HEK293 (cell line): ENCODE measurements at regions not wholly inside any gene's neighbourhood (a gene's known extent, or its start where the extent isn't known, plus 50 kb on each side); places are given as distances from the start of the nearest gene placed in this dataset.

Experiments used
- CTCF ChIA-PET: fragments of 350-600 bp; formaldehyde crosslinking; extraction: SDS; loops from one replicate; lab custom pipeline; 2021; ENCODE audit warnings: antibody characterized with exemption; lab: Yijun Ruan, JAX
- POLR2A ChIA-PET: fragments of 300-600 bp; formaldehyde crosslinking; extraction: SDS; loops from one replicate; lab custom pipeline; 2020; ENCODE audit warnings: antibody characterized with exemption, inconsistent platforms; lab: Yijun Ruan, JAX
- H3K27ac ChIP-seq: fragments of 200-500 bp; sonication (Bioruptor generic); 2 replicates; pipeline ENCODE4 v1.5.1; 2014; ENCODE audit warnings: low read depth, low read length, control low read depth, inconsistent platforms; ENCODE audit errors: extremely low read depth
- H3K36me3 ChIP-seq, 2 experiments: fragments of 200-500 bp in 1 of 2; sonication (Bioruptor generic) in 1 of 2; 1 replicate in 1 of 2; 2 replicates in 1 of 2; pipeline ENCODE4 v1.5.1; 2014 to 2017; ENCODE audit warnings: inconsistent platforms in 2 of 2, low read length in 2 of 2; ENCODE audit not compliant: control insufficient read depth in 2 of 2, insufficient read depth in 1 of 2
- H3K4me1 ChIP-seq: fragments of 200-500 bp; sonication (Bioruptor generic); 2 replicates; pipeline ENCODE4 v1.5.1; 2014; ENCODE audit warnings: mild to moderate bottlenecking, low read length, inconsistent platforms; ENCODE audit not compliant: control insufficient read depth, insufficient read depth
- H3K4me3 ChIP-seq: 2 replicates; pipeline ENCODE4 v1.5.1; 2011; ENCODE audit warnings: low read depth, mild to moderate bottlenecking, control low read depth, low read length, moderate library complexity
- H3K9me3 ChIP-seq: fragments of 200-500 bp; sonication (Bioruptor generic); 2 replicates; pipeline ENCODE4 v1.5.1; 2014; ENCODE audit warnings: low read depth, low read length, inconsistent platforms; ENCODE audit not compliant: control insufficient read depth, insufficient read depth
- HOXC10 ChIP-seq: sonication (generic); formaldehyde crosslinking; IDR thresholded peaks from 2 replicates; pipeline ENCODE4 v1.8.1; 2023; ENCODE audit warnings: mild to moderate bottlenecking, missing genetic modification reagents
- IKZF3 ChIP-seq: fragments of 450-650 bp; IDR thresholded peaks from 2 replicates; pipeline ENCODE4 v1.5.0; 2018; ENCODE audit warnings: missing biosample characterization, mild to moderate bottlenecking, missing genetic modification characterization, moderate library complexity
- ZBTB8A ChIP-seq: fragments of 450-650 bp; formaldehyde crosslinking; IDR thresholded peaks from 2 replicates; pipeline ENCODE4 v1.5.1; 2016; ENCODE audit warnings: missing biosample characterization, missing genetic modification characterization
- ZNF138 ChIP-seq: fragments of 450-650 bp; formaldehyde crosslinking; IDR thresholded peaks from 2 replicates; pipeline ENCODE4 v1.5.1; 2016; ENCODE audit warnings: missing biosample characterization, missing genetic modification characterization, borderline replicate concordance
- ZNF2 ChIP-seq: fragments of 450-650 bp; formaldehyde crosslinking; IDR thresholded peaks from 2 replicates; pipeline ENCODE4 v1.5.1; 2016; ENCODE audit warnings: missing biosample characterization, missing genetic modification characterization
- ZNF214 ChIP-seq: fragments of 450-650 bp; formaldehyde crosslinking; IDR thresholded peaks from 2 replicates; pipeline ENCODE4 v1.5.1; 2017; ENCODE audit warnings: missing biosample characterization, mild to moderate bottlenecking, missing genetic modification characterization, borderline replicate concordance
- ZNF341 ChIP-seq: fragments of 450-650 bp; formaldehyde crosslinking; IDR thresholded peaks from 2 replicates; pipeline ENCODE4; 2016; ENCODE audit warnings: low read depth, missing biosample characterization, missing genetic modification characterization
- ZNF404 ChIP-seq: fragments of 450-650 bp; formaldehyde crosslinking; IDR thresholded peaks from 2 replicates; pipeline ENCODE4 v1.5.1; 2017; ENCODE audit warnings: missing biosample characterization, missing genetic modification characterization
- ZNF571 ChIP-seq: fragments of 450-650 bp; formaldehyde crosslinking; IDR thresholded peaks from 2 replicates; pipeline ENCODE4 v1.5.0; 2017; ENCODE audit warnings: missing biosample characterization, missing genetic modification characterization
- TF ChIP-seq, protein P1 (sequence below): fragments of 450-650 bp; formaldehyde crosslinking; IDR thresholded peaks from 2 replicates; pipeline ENCODE4 v1.5.1; 2016; ENCODE audit warnings: missing biosample characterization, missing genetic modification characterization
- TF ChIP-seq, protein P2 (sequence below): fragments of 450-650 bp; formaldehyde crosslinking; IDR thresholded peaks from 2 replicates; pipeline ENCODE4 v1.5.1; 2016; ENCODE audit warnings: missing biosample characterization, missing genetic modification characterization
- TF ChIP-seq, protein P3 (sequence below): fragments of 450-650 bp; formaldehyde crosslinking; IDR thresholded peaks from 2 replicates; pipeline ENCODE4 v1.5.1; 2016; ENCODE audit warnings: missing biosample characterization, missing genetic modification characterization
- TF ChIP-seq, protein P4 (sequence below): fragments of 450-650 bp; formaldehyde crosslinking; IDR thresholded peaks from 2 replicates; pipeline ENCODE4 v1.5.1; 2016; ENCODE audit warnings: missing biosample characterization, missing genetic modification characterization
- TF ChIP-seq, protein P5 (sequence below): fragments of 450-650 bp; formaldehyde crosslinking; IDR thresholded peaks from 2 replicates; pipeline ENCODE4 v1.5.1; 2016; ENCODE audit warnings: missing biosample characterization, missing genetic modification characterization, borderline replicate concordance
- TF ChIP-seq, protein P6 (sequence below): fragments of 450-650 bp; formaldehyde crosslinking; IDR thresholded peaks from 2 replicates; pipeline ENCODE4 v1.5.1; 2016; ENCODE audit warnings: missing biosample characterization, missing genetic modification characterization
- TF ChIP-seq, protein P7 (sequence below): fragments of 450-650 bp; formaldehyde crosslinking; IDR thresholded peaks from 2 replicates; pipeline ENCODE4 v1.5.1; 2016; ENCODE audit warnings: missing biosample characterization, missing genetic modification characterization
- TF ChIP-seq, protein P8 (sequence below): fragments of 450-650 bp; formaldehyde crosslinking; IDR thresholded peaks from 2 replicates; pipeline ENCODE4 v1.5.1; 2016; ENCODE audit warnings: missing biosample characterization, missing genetic modification characterization

DNA sequence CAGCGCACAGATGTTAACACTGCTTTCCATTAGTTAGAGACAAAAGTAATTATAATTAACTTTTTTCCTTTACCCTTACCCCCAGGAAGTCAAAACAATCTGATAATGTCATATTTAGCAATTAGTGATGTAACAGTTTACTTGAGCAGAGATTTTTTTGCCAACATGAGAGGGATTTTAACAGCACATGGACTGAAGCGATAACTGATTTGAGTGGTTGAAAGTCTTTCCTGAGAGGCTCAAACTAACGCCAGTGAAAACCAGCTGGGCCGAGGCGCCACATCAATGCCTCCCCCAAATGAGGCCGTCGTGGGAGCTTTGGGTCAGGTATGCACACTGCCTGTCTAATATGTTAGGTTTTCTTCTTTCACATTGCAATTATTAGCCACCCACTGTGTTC, 469.9 kb upstream of the SMIM21 start:
- Histone ChIP-seq H3K4me1 (no peaks in the 10 kb centered on the region), H3K36me3 (no peaks in the 10 kb centered on the region), H3K4me3 (no peak overlapping the region), H3K27ac (no peak overlapping the region), H3K9me3 (no peaks in the 10 kb centered on the region)
- TF ChIP-seq, protein P1, sequence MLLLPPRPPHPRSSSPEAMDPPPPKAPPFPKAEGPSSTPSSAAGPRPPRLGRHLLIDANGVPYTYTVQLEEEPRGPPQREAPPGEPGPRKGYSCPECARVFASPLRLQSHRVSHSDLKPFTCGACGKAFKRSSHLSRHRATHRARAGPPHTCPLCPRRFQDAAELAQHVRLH (tag by site-specific recombination), result no peak
- TF ChIP-seq ZNF571 (tag by site-specific recombination) (no peak), ZNF138 (tag by site-specific recombination) (no peak), ZNF341 (tag by site-specific recombination) (no peak), ZNF2 (tag by site-specific recombination) (no peak), ZNF214 (tag by site-specific recombination) (no peak), ZNF404 (no peak), HOXC10 (CRISPR knock-in tag) (no peak), ZBTB8A (no peak), IKZF3 (tag by site-specific recombination) (no peak)
- TF ChIP-seq, protein P2, sequence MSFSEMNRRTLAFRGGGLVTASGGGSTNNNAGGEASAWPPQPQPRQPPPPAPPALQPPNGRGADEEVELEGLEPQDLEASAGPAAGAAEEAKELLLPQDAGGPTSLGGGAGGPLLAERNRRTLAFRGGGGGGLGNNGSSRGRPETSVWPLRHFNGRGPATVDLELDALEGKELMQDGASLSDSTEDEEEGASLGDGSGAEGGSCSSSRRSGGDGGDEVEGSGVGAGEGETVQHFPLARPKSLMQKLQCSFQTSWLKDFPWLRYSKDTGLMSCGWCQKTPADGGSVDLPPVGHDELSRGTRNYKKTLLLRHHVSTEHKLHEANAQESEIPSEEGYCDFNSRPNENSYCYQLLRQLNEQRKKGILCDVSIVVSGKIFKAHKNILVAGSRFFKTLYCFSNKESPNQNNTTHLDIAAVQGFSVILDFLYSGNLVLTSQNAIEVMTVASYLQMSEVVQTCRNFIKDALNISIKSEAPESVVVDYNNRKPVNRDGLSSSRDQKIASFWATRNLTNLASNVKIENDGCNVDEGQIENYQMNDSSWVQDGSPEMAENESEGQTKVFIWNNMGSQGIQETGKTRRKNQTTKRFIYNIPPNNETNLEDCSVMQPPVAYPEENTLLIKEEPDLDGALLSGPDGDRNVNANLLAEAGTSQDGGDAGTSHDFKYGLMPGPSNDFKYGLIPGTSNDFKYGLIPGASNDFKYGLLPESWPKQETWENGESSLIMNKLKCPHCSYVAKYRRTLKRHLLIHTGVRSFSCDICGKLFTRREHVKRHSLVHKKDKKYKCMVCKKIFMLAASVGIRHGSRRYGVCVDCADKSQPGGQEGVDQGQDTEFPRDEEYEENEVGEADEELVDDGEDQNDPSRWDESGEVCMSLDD, result no peak
- TF ChIP-seq, protein P3, sequence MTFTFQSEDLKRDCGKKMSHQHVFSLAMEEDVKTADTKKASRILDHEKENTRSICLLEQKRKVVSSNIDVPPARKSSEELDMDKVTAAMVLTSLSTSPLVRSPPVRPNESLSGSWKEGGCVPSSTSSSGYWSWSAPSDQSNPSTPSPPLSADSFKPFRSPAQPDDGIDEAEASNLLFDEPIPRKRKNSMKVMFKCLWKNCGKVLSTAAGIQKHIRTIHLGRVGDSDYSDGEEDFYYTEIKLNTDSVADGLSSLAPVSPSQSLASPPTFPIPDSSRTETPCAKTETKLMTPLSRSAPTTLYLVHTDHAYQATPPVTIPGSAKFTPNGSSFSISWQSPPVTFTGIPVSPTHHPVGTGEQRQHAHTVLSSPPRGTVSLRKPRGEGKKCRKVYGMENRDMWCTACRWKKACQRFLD (tag by site-specific recombination), result no peak
- TF ChIP-seq, protein P4, sequence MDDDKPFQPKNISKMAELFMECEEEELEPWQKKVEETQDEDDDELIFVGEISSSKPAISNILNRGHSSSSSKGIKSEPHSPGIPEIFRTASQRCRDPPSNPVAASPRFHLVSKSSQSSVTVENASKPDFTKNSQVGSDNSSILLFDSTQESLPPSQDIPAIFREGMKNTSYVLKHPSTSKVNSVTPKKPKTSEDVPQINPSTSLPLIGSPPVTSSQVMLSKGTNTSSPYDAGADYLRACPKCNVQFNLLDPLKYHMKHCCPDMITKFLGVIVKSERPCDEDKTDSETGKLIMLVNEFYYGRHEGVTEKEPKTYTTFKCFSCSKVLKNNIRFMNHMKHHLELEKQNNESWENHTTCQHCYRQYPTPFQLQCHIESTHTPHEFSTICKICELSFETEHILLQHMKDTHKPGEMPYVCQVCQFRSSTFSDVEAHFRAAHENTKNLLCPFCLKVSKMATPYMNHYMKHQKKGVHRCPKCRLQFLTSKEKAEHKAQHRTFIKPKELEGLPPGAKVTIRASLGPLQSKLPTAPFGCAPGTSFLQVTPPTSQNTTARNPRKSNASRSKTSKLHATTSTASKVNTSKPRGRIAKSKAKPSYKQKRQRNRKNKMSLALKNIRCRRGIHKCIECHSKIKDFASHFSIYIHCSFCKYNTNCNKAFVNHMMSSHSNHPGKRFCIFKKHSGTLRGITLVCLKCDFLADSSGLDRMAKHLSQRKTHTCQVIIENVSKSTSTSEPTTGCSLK (tag by site-specific recombination), result no peak
- TF ChIP-seq, protein P5, sequence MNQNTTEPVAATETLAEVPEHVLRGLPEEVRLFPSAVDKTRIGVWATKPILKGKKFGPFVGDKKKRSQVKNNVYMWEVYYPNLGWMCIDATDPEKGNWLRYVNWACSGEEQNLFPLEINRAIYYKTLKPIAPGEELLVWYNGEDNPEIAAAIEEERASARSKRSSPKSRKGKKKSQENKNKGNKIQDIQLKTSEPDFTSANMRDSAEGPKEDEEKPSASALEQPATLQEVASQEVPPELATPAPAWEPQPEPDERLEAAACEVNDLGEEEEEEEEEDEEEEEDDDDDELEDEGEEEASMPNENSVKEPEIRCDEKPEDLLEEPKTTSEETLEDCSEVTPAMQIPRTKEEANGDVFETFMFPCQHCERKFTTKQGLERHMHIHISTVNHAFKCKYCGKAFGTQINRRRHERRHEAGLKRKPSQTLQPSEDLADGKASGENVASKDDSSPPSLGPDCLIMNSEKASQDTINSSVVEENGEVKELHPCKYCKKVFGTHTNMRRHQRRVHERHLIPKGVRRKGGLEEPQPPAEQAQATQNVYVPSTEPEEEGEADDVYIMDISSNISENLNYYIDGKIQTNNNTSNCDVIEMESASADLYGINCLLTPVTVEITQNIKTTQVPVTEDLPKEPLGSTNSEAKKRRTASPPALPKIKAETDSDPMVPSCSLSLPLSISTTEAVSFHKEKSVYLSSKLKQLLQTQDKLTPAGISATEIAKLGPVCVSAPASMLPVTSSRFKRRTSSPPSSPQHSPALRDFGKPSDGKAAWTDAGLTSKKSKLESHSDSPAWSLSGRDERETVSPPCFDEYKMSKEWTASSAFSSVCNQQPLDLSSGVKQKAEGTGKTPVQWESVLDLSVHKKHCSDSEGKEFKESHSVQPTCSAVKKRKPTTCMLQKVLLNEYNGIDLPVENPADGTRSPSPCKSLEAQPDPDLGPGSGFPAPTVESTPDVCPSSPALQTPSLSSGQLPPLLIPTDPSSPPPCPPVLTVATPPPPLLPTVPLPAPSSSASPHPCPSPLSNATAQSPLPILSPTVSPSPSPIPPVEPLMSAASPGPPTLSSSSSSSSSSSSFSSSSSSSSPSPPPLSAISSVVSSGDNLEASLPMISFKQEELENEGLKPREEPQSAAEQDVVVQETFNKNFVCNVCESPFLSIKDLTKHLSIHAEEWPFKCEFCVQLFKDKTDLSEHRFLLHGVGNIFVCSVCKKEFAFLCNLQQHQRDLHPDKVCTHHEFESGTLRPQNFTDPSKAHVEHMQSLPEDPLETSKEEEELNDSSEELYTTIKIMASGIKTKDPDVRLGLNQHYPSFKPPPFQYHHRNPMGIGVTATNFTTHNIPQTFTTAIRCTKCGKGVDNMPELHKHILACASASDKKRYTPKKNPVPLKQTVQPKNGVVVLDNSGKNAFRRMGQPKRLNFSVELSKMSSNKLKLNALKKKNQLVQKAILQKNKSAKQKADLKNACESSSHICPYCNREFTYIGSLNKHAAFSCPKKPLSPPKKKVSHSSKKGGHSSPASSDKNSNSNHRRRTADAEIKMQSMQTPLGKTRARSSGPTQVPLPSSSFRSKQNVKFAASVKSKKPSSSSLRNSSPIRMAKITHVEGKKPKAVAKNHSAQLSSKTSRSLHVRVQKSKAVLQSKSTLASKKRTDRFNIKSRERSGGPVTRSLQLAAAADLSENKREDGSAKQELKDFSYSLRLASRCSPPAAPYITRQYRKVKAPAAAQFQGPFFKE (tag by site-specific recombination), result no peak
- TF ChIP-seq, protein P6, sequence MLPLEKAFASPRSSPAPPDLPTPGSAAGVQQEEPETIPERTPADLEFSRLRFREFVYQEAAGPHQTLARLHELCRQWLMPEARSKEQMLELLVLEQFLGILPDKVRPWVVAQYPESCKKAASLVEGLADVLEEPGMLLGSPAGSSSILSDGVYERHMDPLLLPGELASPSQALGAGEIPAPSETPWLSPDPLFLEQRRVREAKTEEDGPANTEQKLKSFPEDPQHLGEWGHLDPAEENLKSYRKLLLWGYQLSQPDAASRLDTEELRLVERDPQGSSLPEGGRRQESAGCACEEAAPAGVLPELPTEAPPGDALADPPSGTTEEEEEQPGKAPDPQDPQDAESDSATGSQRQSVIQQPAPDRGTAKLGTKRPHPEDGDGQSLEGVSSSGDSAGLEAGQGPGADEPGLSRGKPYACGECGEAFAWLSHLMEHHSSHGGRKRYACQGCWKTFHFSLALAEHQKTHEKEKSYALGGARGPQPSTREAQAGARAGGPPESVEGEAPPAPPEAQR (tag by site-specific recombination), result no peak
- TF ChIP-seq, protein P7, sequence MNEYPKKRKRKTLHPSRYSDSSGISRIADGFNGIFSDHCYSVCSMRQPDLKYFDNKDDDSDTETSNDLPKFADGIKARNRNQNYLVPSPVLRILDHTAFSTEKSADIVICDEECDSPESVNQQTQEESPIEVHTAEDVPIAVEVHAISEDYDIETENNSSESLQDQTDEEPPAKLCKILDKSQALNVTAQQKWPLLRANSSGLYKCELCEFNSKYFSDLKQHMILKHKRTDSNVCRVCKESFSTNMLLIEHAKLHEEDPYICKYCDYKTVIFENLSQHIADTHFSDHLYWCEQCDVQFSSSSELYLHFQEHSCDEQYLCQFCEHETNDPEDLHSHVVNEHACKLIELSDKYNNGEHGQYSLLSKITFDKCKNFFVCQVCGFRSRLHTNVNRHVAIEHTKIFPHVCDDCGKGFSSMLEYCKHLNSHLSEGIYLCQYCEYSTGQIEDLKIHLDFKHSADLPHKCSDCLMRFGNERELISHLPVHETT (tag by site-specific recombination), result no peak
- TF ChIP-seq, protein P8, sequence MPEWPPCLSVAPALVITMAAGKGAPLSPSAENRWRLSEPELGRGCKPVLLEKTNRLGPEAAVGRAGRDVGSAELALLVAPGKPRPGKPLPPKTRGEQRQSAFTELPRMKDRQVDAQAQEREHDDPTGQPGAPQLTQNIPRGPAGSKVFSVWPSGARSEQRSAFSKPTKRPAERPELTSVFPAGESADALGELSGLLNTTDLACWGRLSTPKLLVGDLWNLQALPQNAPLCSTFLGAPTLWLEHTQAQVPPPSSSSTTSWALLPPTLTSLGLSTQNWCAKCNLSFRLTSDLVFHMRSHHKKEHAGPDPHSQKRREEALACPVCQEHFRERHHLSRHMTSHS (tag by site-specific recombination), result no peak
- ChIA-PET CTCF (interaction anchor here (0.6 to 2.3 kb wide), 7 partner anchors 10 to 685 kb away, joined by 3 to 7 read pairs (median 3); no protein-coding TSS in a partner anchor), POLR2A (no interaction called here)
